HG03039 (cell line): ENCODE measurements at regions not wholly inside any gene's neighbourhood (a gene's known extent, or its start where the extent isn't known, plus 50 kb on each side); places are given as distances from the start of the nearest gene placed in this dataset.
"Not testable (repeated sequence)": the region's sequence is repeated elsewhere in the genome, so short reads cannot be mapped to it uniquely, and the experiment has no call there.

Source experiments
- ATAC-seq: cut with Tn5 transposase; IDR thresholded peaks from one replicate; pipeline ENCODE4 v1.9.1; 2021; ENCODE audit warnings: mild to moderate bottlenecking, moderate library complexity; ENCODE audit not compliant: unreplicated experiment

- no peak for ATAC-seq
Observed at GRCh38 chr4:128653527-128654444, 155.7 kb upstream of the JADE1 start.

- ATAC-seq: no peak
Observed at GRCh38 chr4:128649575-128650205, 159.8 kb upstream of the JADE1 start.

GRCh38 chr4:128649161-128649560 lies 160.3 kb upstream of the JADE1 start:
- ATAC-seq: no peak

GRCh38 chr4:128648021-128648420 lies 161.5 kb upstream of the JADE1 start:
- ATAC-seq: no peak

DNA sequence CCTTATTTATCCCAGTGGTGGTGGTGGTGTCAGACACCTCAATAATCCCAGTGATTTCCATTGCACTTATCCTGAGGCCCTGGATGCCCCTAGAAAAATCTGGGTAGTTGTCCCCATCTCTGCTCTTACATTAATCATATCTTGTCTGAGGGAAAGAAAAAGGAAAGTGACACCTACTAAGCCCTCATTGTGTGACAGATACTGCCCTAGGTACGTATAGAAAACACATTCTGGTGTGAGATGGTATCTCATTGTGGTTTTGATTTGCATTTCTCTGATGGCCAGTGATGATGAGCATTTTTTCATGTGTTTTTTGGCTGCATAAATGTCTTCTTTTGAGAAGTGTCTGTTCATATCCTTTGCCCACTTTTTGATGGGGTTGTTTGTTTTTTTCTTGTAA lies 162.6 kb upstream of the JADE1 start:
- ATAC-seq: not testable (repeated sequence)

DNA sequence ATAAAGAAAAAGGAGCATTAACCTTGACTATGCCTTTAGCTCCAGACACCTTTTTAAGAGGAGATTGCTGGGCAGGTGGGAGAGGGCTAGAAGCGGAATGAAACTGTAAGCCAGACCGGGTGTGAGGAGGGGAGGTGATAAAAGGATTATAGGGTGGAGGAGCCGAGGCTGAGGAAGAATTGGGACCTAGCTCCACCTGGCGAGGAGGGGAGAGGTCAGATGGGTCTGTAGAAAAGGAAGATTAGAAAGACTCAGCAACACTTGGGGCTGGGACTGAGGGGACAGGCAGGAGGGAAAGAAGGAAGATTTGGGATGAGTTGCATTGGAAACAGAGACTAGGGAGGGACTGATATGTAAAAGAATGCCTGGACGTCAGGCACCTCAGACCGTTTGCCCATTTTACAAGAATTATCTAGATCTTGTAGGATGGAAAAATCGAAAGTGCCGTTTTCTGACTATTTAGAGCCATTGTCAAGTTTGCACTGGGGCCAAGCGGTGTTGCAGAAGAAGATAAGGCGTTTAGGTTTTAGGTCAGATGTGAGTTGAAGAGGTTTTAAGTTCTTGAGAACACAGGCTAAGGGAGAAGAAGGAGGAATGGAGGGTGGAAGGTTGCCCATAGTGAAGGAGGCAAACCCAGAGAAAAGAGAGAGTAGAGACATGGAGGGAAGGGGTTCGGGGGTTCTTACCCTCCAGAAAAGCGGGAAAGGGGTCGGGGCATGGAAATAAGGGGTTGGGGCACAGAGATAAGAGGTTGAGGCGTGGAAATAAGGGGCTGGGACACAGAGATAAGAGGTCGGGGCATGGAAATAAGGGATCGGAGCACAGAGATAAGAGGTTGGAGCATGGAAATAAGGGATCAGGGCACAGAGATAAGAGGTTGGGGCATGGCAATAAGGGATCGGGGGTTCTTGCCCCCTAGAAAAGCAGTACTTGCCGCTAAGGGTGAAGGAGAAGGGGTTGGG lies 164.5 kb upstream of the JADE1 start:
- not testable (repeated sequence) for ATAC-seq

GRCh38 chr4:128644107-128644506 lies 165.4 kb upstream of the JADE1 start:
- ATAC-seq: not testable (repeated sequence)

GRCh38 chr4:128641566-128641965 lies 167.9 kb upstream of the JADE1 start:
- ATAC-seq: not testable (repeated sequence)

DNA sequence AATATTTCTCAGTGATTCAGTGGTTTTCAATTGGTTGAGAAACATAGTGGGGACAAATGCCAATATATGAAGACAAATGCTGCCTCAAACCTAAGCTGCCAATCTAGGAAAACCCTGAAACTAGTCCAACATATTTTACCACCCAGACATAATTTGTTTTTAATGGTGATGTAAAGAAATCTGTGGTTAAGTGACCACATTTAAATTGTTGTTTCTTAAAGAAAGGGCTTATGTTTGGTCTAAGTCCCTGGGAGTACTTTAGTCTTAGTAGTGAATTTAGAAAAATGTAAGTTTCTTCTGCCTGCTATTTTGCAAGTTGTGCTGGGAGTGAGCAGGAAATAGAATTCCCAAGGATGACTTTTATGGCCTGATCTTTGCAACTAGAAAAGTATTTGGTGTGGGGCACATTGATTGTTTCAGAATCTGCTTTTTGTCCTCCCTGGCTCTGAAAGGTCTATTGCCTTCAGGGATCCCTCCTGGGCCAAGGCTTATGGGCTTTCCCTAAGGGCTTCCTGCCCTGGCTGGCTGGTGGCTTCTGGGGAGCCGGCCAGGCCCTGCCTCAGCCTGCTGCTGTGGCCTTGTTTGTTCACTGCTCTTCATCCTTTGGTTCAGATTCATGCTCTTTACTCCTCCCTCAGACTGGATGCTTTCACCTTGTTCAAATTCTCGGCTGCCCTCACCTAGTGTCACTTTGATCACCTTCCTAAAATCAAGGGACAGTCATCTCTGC lies 169.8 kb upstream of the JADE1 start:
- no peak for ATAC-seq

GRCh38 chr4:128636906-128637305 lies 172.6 kb upstream of the JADE1 start:
- ATAC-seq: no peak

DNA sequence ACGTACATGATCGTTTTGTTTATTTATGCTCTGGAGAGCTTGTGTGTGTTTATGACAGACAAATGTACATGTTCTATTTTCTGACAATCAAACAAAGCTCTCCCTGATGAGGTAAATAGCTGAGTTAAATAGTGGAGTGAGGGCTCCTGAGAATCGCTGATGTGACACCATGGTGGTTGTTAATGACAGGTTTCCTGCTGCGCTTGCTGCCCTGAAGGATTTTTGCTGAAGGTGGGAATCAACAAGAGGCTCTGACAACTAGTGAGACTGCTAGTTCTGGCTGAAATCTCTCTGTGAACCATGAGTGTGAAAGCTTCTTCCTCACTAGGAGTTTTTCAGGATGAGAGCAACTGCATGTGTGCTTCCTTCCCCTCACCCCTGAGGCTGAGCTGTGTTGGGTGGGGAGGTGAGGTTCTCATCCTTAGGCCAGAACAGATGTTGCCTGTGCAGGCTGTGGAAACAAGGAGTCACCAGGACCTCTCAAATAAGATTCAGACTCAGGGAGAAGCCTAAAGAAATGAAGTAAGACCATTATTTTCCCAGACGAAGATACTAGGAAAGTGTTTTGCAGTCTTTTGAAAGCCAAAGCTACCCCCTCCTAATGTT lies 173.4 kb upstream of the JADE1 start:
- ATAC-seq: no peak

DNA sequence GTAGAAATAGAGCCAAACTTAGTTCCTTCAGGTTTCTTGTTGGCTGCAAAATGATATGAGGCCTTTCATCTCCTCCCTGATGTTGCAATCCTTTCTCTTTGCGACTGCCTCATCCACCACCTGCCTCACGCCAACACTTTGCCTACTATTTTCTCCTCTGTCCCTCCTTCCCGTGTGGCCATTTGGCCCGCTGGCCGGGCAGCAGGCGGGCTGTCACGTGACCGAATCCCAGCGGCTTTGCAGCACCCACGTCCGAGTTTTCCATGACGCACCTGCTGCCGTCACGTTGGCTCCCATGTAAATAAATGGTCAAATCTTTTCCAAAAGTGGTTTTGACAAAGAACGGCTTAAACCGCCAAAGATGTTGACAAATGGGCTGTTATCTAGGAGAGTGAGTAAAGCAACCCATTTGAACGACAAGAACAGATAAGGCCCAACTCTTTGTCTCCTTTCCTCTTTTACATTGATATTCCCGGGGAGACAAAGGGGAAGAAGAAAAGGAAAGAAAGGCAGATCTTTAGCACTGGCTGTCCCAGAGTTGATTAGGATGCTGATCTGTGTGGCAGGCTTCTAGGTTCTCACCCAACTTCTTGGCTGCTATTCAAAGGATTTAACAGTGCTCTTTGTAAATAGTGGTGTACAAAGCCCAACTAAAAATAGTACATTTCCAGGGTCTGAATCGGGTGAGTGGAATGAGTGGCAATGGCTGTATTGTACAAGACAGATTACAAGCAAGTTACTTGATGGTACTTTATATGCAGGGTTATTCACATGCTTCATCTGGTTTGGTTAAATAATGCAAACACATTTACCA lies 174.2 kb upstream of the JADE1 start:
- no peak for ATAC-seq

GRCh38 chr4:128633067-128633466 lies 176.4 kb upstream of the JADE1 start:
- no peak for ATAC-seq

- no peak for ATAC-seq
Observed at GRCh38 chr4:128630871-128631270, 178.6 kb upstream of the JADE1 start.

DNA sequence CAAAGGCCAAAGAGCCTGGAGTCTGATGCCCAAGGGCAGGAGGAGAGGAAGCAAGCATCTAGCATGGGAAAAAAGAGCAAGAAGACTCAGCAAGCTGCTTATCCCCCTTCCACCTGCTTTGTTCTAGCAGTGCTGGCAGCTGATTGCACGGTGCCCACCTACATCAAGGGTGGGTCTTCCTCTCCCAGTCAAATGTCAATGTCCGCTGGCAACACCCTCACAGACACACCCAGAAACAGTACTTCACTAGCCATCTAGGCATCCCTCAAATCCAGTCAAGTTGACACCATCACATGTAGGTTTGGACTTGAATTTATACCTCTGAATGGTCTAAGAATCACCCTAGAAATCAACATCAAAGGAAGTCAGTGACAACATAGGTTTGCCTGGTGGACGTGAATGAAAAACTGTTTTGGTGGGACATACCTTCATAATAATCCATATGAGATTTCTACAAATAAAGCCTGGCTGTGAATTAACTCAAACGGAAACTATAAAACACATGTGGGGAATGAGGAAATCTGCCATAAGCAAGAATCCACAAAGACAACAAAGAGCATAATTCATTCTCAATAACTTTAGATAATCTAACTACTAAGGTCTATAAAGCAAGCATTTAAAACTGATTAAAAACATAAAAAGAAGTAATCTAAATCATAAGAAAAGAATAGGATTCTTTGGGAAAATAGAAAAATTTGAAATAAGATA lies 185.8 kb upstream of the JADE1 start:
- ATAC-seq: no peak

DNA sequence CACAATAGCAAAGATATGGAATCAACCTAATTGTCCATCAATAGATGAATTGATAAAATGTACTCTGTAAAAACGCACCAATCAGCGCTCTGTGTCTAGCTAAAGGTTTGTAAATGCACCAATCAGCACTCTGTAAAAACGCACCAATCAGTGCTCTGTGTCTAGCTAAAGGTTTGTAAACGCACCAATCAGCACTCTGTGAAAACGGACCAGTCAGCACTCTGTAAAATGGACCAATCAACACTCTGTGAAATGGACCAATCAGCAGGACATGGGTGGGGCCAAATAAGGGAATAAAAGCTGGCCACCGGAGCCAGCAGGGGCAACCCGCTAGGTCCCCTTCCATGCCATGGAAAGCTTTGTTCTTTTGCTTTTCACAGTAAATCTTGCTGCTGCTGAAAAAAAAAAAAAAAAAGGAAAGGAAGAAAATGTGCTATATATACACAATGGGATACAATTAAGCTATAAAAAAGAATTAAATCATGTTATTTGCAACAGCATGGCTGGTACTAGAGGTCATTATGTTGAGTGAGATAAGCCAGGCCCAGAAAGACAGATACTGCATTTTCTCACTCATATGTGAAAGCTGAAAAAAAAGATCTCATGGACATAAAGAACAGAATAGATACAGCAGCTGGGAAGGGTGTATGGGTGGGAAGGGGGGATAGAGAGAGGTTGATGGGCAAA lies 189.1 kb upstream of the JADE1 start:
- not testable (repeated sequence) for ATAC-seq

DNA sequence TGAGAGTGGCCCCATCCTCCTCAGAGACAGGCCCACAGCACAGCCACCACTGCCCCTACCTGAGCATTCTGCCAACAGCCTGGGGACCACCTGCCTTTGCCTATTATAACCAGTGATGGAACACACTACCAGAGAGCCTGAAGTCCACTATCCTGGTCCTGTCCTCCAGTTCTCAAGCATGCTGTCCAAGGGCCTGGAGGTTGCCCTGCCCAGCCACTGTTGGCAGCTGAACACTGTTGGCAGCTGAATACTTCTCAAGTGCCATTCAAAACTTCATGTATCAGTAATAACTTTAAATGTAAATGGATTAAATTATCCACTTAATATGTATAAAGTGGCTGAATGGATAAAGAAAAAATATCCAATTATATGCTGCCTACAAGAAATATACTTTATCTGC lies 194.3 kb upstream of the JADE1 start:
- no peak for ATAC-seq

DNA sequence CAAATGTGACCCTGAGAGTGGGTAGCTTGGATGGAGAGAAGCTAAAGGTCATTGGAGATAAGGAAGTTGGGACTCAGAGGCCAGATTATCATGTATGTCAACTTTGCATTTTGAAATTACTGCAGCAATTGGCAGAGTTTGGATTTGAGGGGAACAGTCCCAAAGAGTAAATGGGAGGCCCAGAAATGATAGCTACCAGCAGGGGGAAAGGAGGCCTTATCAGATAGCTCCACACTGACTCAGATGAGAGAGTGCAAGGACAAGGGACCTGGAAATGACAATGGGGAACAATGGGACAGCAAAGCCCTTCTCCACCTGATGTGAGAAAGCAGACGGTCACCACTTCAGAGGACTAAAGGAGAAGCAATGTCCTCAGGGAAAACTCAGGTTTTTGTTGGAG lies 201.5 kb upstream of the JADE1 start:
- ATAC-seq: no peak
